Fibroblast of peridontal ligament (primary cell): ENCODE measurements at regions not wholly inside any gene's neighbourhood (a gene's known extent, or its start where the extent isn't known, plus 50 kb on each side); places are given as distances from the start of the nearest gene placed in this dataset.
A peak's percentile ranks its signal among the peaks of the same experiment; 100 is the strongest.

ENCODE experiments used
- DNase-seq: peaks from one replicate; pipeline ENCODE4 v3.0.0-alpha.2; 2010; ENCODE audit errors: extremely low read depth

GRCh38 chr10:77710759-77711682, 73.4 kb upstream of the KCNMA1 start:
- peak; percentile 53 for DNase-seq

GRCh38 chr10:77710081-77710551, 72.5 kb upstream of the KCNMA1 start:
- no peak for DNase-seq

- DNase-seq = no peak
Observed at GRCh38 chr10:77707570-77707969, 70.0 kb upstream of the KCNMA1 start.

- peak; percentile 94 for DNase-seq
Observed at GRCh38 chr10:77702166-77702565, 64.6 kb upstream of the KCNMA1 start.

GRCh38 chr10:77700086-77700485, 62.5 kb upstream of the KCNMA1 start:
- DNase-seq = no peak

- DNase-seq = no peak
Observed at GRCh38 chr10:77699080-77699645, 61.6 kb upstream of the KCNMA1 start.

GRCh38 chr10:77698267-77698931, 60.8 kb upstream of the KCNMA1 start:
- no peak for DNase-seq

- DNase-seq = no peak
Observed at GRCh38 chr10:77696584-77696983, 59.0 kb upstream of the KCNMA1 start.

GRCh38 chr10:77695186-77695585, 57.6 kb upstream of the KCNMA1 start:
- DNase-seq = no peak

- DNase-seq = no peak
Observed at GRCh38 chr10:77692782-77693181, 55.2 kb upstream of the KCNMA1 start.

GRCh38 chr10:77689339-77689738, 51.7 kb upstream of the KCNMA1 start:
- DNase-seq = no peak

- no peak for DNase-seq
Observed at GRCh38 chr10:77687621-77688020, 50.0 kb upstream of the KCNMA1 start.
